Prostate gland (tissue), 2 donors: ENCODE measurements at regions not wholly inside any gene's neighbourhood (a gene's known extent, or its start where the extent isn't known, plus 50 kb on each side); places are given as distances from the start of the nearest gene placed in this dataset.

Source experiments
- DNase-seq: peaks from one replicate; pipeline ENCODE4 v3.0.0-alpha.2; 2019; ENCODE audit warnings: low spot score
- H3K27ac ChIP-seq, 2 donors: fragments of 200-600 bp; sonication (generic); 2 replicates each; pipeline ENCODE4 v1.5.1; 2017 to 2019
- H3K27me3 ChIP-seq: fragments of 200-600 bp; sonication (generic); replicated peaks from 2 replicates; pipeline ENCODE4 v1.5.1; 2019; ENCODE audit not compliant: insufficient read depth
- H3K36me3 ChIP-seq, 2 donors: fragments of 200-600 bp; sonication (generic); 1 replicate in 1 of 2; 2 replicates in 1 of 2; pipeline versions ENCODE4 v1.5.1 to v1.8.1; 2017 to 2019
- H3K4me1 ChIP-seq: fragments of 200-600 bp; sonication (generic); replicated peaks from 2 replicates; pipeline ENCODE4 v1.5.1; 2019
- H3K4me3 ChIP-seq, 2 donors: fragments of 200-600 bp; sonication (generic); 2 replicates each; pipeline ENCODE4 v1.5.1; 2017 to 2019
- H3K9me3 ChIP-seq: fragments of 200-600 bp; sonication (generic); 2 replicates; pipeline ENCODE4 v1.5.1; 2017
- CTCF ChIP-seq, 4 experiments: fragments of 200-600 bp in 2 of 4; fragments of 450-650 bp in 2 of 4; sonication (generic) in 2 of 4; IDR thresholded peaks; 1 replicate in 3 of 4; 2 replicates in 1 of 4; pipeline ENCODE4 v1.5.1; 2016 to 2019; ENCODE audit warnings: antibody characterized with exemption in 4 of 4, mild to moderate bottlenecking in 2 of 4, moderate library complexity in 2 of 4
- POLR2A ChIP-seq: fragments of 450-650 bp; IDR thresholded peaks from one replicate; pipeline ENCODE4 v1.6.1; 2016; ENCODE audit warnings: antibody characterized with exemption, mild to moderate bottlenecking
- POLR2AphosphoS5 ChIP-seq: sonication (generic); formaldehyde crosslinking; IDR thresholded peaks from one replicate; pipeline ENCODE4 v1.6.1; 2017; ENCODE audit warnings: antibody characterized with exemption
- WGBS: methylation state at CpG from one replicate; pipeline ENCODE4 v1.1.5; 2018; 5-methylcytosine and 5-hydroxymethylcytosine counted together
- intact Hi-C: fragments of 100-400 bp; cut with DNase I; formaldehyde crosslinking; loops from one replicate; pipeline ENCODE4 v1.14.2; 2022

DNA sequence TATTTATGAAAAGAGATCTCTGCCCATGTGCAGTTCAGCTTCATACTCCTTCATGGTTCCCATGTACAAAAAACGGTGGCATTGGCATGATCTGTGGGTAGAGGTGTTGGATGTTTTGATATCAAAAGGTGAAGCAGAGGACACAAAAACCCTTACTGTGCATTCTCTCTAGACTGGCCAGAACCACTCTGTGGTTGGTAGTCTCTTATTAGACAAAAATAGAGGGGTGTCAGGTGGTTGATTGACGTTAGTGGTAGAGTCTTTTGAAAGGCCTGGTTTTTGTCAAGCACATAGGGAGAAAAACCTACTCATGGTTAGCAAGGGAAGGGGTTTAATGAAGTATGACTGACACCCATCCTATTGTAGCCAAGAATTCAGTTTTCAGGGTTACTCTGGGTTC is 400.0 kb upstream of the TMPRSS15 start:
- intact Hi-C loops, result no loop called here
- Histone ChIP-seq H3K4me3 (no peak overlapping the region), H3K27me3 (no peaks in the 10 kb centered on the region), H3K36me3 (no peaks in the 10 kb centered on the region), H3K27ac (no peak overlapping the region), H3K9me3 (no peaks in the 10 kb centered on the region), H3K4me1 (no peaks in the 10 kb centered on the region)
- TF ChIP-seq CTCF (IDR thresholded peaks at IDR 0.05) (no peak), POLR2AphosphoS5 (no peak), POLR2A (no peak)
- no peak for DNase-seq
- WGBS, result 88% methylated on average over 2 of the region's 2 CpGs

DNA sequence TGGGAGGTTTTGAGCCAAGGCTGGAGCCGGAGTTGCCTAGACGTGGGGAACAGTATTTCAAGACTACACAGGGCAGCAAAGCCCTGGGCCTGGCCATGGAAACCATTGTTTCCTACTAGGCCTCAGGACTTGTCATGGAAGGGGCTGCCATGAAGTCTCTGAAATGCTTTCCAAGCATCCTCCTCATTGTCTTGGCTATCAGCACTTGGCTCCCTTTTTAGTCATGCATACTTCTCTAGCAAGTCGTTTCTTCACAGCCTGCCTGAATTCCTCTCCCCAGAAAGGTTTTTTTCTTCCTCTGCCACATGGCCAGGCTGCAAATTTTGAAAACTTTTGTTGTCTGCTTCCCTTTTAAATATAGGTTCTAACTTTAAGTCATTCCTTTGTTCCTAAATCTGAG is 406.6 kb upstream of the TMPRSS15 start:
- Histone ChIP-seq H3K27me3 (no peaks in the 10 kb centered on the region), H3K4me1 (no peaks in the 10 kb centered on the region), H3K9me3 (no peaks in the 10 kb centered on the region), H3K27ac (no peak overlapping the region), H3K4me3 (no peak overlapping the region), H3K36me3 (no peaks in the 10 kb centered on the region)
- WGBS, result 73% methylated on average over 3 of the region's 3 CpGs
- TF ChIP-seq POLR2AphosphoS5 (no peak), CTCF (IDR thresholded peaks at IDR 0.05) (no peak), POLR2A (no peak)
- intact Hi-C loops, result no loop called here
- no peak for DNase-seq

DNA sequence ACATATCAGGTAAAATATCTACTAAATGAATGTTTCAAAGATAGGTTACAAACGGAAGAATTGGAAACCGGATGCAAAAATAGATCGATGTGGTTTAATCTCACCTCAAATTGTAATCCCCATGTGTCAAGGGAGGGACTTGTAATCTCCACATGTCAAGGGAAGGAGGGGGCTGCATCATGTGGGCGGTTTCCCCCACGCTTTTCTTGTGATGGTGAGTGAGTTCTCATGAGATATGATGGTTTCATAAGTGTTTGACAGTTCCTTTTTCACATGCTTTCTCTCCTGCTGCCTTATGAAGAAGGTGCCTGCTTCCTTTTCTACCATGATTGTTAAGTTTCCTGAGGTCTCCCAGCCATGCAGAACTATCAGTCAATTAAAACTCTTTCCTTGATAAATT is 408.7 kb upstream of the TMPRSS15 start:
- intact Hi-C loops, result no loop called here
- H3K9me3 ChIP-seq, result no peaks in the 10 kb centered on the region
- WGBS, result 92% methylated on average over 5 of the region's 5 CpGs
- H3K27ac ChIP-seq, result no peak overlapping the region
- no peak for DNase-seq
- H3K4me3 ChIP-seq, result no peak overlapping the region
- no peaks in the 10 kb centered on the region for H3K4me1 ChIP-seq
- no peaks in the 10 kb centered on the region for H3K36me3 ChIP-seq
- TF ChIP-seq CTCF (IDR thresholded peaks at IDR 0.05) (no peak), POLR2AphosphoS5 (no peak), POLR2A (no peak)
- no peaks in the 10 kb centered on the region for H3K27me3 ChIP-seq

GRCh38 chr21:18819507-18819906 is 415.9 kb upstream of the TMPRSS15 start:
- no peaks in the 10 kb centered on the region for H3K9me3 ChIP-seq
- WGBS, result 85% methylated on average over 1 of the region's 1 CpG
- no peak for DNase-seq
- H3K4me1 ChIP-seq, result no peaks in the 10 kb centered on the region
- H3K27me3 ChIP-seq, result no peaks in the 10 kb centered on the region
- H3K36me3 ChIP-seq, result no peaks in the 10 kb centered on the region
- no peak overlapping the region for H3K4me3 ChIP-seq
- H3K27ac ChIP-seq, result no peak overlapping the region
- TF ChIP-seq POLR2AphosphoS5, result no peak
- TF ChIP-seq POLR2A, result no peak
- no peak for TF ChIP-seq CTCF (IDR thresholded peaks at IDR 0.05)
- intact Hi-C loops, result no loop called here

- Histone ChIP-seq H3K4me3 (no peak overlapping the region), H3K9me3 (no peaks in the 10 kb centered on the region), H3K36me3 (no peaks in the 10 kb centered on the region), H3K4me1 (no peaks in the 10 kb centered on the region), H3K27ac (no peak overlapping the region), H3K27me3 (no peaks in the 10 kb centered on the region)
- WGBS, result 72% methylated on average over 4 of the region's 4 CpGs
- TF ChIP-seq POLR2AphosphoS5 (no peak), CTCF (IDR thresholded peaks at IDR 0.05) (no peak), POLR2A (no peak)
- DNase-seq, result no peak
- intact Hi-C loops, result no loop called here
Measured at GRCh38 chr21:18826562-18826961, 423.0 kb upstream of the TMPRSS15 start.
